ENCODE measurements at regions not wholly inside any gene's neighbourhood (a gene's known extent, or its start where the extent isn't known, plus 50 kb on each side); places are given as distances from the start of the nearest gene placed in this dataset.

DNA sequence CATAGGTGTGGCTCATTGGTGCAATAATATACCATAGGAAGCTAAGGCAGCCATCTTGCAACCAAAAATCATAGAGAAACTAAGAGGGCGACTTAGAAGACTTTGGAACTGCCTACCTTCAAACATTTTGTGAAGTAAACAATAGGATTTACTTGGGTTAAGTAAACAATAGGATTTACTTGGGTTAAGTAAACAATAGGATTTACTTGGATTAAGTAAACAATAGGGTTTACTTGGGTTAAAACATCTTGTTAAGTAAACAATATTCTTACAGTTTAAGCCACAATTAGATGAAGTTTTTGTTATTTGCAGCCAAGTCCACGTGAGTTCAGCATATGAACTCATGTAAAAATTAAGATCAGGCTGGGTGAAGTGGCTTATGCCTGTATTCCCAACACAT is 722.4 kb upstream of the AUTS2 start:
- TF ChIP-seq, protein P1, sequence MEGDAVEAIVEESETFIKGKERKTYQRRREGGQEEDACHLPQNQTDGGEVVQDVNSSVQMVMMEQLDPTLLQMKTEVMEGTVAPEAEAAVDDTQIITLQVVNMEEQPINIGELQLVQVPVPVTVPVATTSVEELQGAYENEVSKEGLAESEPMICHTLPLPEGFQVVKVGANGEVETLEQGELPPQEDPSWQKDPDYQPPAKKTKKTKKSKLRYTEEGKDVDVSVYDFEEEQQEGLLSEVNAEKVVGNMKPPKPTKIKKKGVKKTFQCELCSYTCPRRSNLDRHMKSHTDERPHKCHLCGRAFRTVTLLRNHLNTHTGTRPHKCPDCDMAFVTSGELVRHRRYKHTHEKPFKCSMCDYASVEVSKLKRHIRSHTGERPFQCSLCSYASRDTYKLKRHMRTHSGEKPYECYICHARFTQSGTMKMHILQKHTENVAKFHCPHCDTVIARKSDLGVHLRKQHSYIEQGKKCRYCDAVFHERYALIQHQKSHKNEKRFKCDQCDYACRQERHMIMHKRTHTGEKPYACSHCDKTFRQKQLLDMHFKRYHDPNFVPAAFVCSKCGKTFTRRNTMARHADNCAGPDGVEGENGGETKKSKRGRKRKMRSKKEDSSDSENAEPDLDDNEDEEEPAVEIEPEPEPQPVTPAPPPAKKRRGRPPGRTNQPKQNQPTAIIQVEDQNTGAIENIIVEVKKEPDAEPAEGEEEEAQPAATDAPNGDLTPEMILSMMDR (IDR thresholded peaks at IDR 0.05; ENCODE audit: low read depth, low read length, poor library complexity, severe bottlenecking): no peak
- no peak for TF ChIP-seq EZH2phosphoT487 (IDR thresholded peaks at IDR 0.05; ENCODE audit: borderline replicate concordance, low read length)

Measured in DOHH2 (cell line).